H1 (cell line): ENCODE measurements at regions not wholly inside any gene's neighbourhood (a gene's known extent, or its start where the extent isn't known, plus 50 kb on each side); places are given as distances from the start of the nearest gene placed in this dataset.

Experiments used
- CTCF ChIA-PET: fragments of 300-600 bp; sonication (Branson Sonifier 250); formaldehyde crosslinking; loops from one replicate; lab custom pipeline; 2021; ENCODE audit not compliant: partially characterized antibody; lab: Charles Lee
- POLR2A ChIA-PET: fragments of 300-600 bp; sonication (Branson Sonifier 250); formaldehyde crosslinking; loops from one replicate; lab custom pipeline; 2021; ENCODE audit warnings: inconsistent platforms; ENCODE audit not compliant: partially characterized antibody; lab: Charles Lee
- DNase-seq, 2 experiments: peaks; one replicate each; pipeline versions ENCODE4 v3.0.0 to v3.0.0-alpha.2; 2010 to 2022; ENCODE audit warnings: low spot score in 2 of 2, low read depth in 1 of 2, mixed read lengths in 1 of 2
- FAIRE-seq: peaks from 2 replicates; lab custom pipeline; 2011; peaks lifted over from hg19 to GRCh38; lab: Jason Lieb, UNC
- H2AFZ ChIP-seq: 2 replicates; pipeline ENCODE4 v1.8.1; 2012; ENCODE audit warnings: low read length, inconsistent platforms
- H2AK5ac ChIP-seq: 2 replicates; pipeline ENCODE4 v1.6.1; 2013; ENCODE audit warnings: low read depth, low read length
- H2BK120ac ChIP-seq: replicated peaks from 2 replicates; pipeline ENCODE3; 2013; ENCODE audit warnings: low read depth, low read length, inconsistent platforms
- H2BK12ac ChIP-seq: 2 replicates; pipeline ENCODE4 v1.6.1; 2013; ENCODE audit warnings: low read depth, low read length
- H2BK15ac ChIP-seq: 2 replicates; pipeline ENCODE4 v1.6.1; 2013; ENCODE audit warnings: low read length
- H2BK20ac ChIP-seq: 2 replicates; pipeline ENCODE4 v1.6.1; 2013; ENCODE audit warnings: low read length
- H2BK5ac ChIP-seq: 2 replicates; pipeline ENCODE4 v1.6.1; 2013; ENCODE audit warnings: low read depth, low read length
- H3K14ac ChIP-seq: 2 replicates; pipeline ENCODE4 v1.6.1; 2013; ENCODE audit warnings: inconsistent platforms; ENCODE audit not compliant: insufficient read length
- H3K18ac ChIP-seq: 2 replicates; pipeline ENCODE4 v1.6.1; 2013; ENCODE audit warnings: low read length; ENCODE audit errors: extremely low read depth
- H3K23ac ChIP-seq: 2 replicates; pipeline ENCODE4 v1.6.1; 2013; ENCODE audit warnings: inconsistent platforms; ENCODE audit not compliant: insufficient read length
- H3K23me2 ChIP-seq: 2 replicates; pipeline ENCODE4 v1.6.1; 2013; ENCODE audit warnings: low read depth, low read length
- H3K27ac ChIP-seq: 2 replicates; pipeline ENCODE4 v1.6.1; 2011; ENCODE audit warnings: low read depth, low read length, inconsistent platforms
- H3K27me3 ChIP-seq, 4 experiments: replicated peaks in 1 of 4; 1 replicate in 1 of 4; 2 replicates in 3 of 4; pipeline versions ENCODE4 v1.6.1 to v1.8.1; 2011 to 2013; ENCODE audit warnings: low read length in 3 of 4, mild to moderate bottlenecking in 3 of 4, inconsistent platforms in 2 of 4, mixed read lengths in 2 of 4, moderate library complexity in 1 of 4; ENCODE audit not compliant: control insufficient read depth in 3 of 4, insufficient read depth in 3 of 4; ENCODE audit errors: extremely low read depth in 1 of 4
- H3K36me3 ChIP-seq, 4 experiments: 2 replicates each; pipeline versions ENCODE4 v1.6.1 to v1.8.1; 2011 to 2013; ENCODE audit warnings: mild to moderate bottlenecking in 4 of 4, low read length in 3 of 4, moderate library complexity in 2 of 4, control low read depth in 1 of 4, inconsistent platforms in 1 of 4; ENCODE audit not compliant: insufficient read depth in 4 of 4, control insufficient read depth in 2 of 4
- H3K4ac ChIP-seq: replicated peaks from 2 replicates; pipeline ENCODE3; 2013; ENCODE audit warnings: low read length, low read depth, mixed read lengths, inconsistent platforms; ENCODE audit not compliant: insufficient read length
- H3K4me1 ChIP-seq, 4 experiments: replicated peaks in 1 of 4; 1 replicate in 1 of 4; 2 replicates in 3 of 4; pipeline versions ENCODE4 v1.6.1 to v1.8.1; 2011 to 2013; ENCODE audit warnings: low read length in 3 of 4, inconsistent platforms in 2 of 4, mixed read lengths in 1 of 4; ENCODE audit not compliant: insufficient read depth in 4 of 4, control insufficient read depth in 3 of 4
- H3K4me2 ChIP-seq, 2 experiments: 2 replicates each; pipeline versions ENCODE4 v1.6.1 to v1.8.1; 2011 to 2013; ENCODE audit warnings: low read depth in 2 of 2, low read length in 2 of 2, control low read depth in 1 of 2, inconsistent platforms in 1 of 2, mild to moderate bottlenecking in 1 of 2; ENCODE audit not compliant: insufficient read depth in 1 of 2
- H3K4me3 ChIP-seq, 4 experiments: fragments of 200-600, 300-600 bp in 1 of 4; sonication (generic), shearing (Covaris generic), sonication (Bioruptor Twin) in 1 of 4; 2 replicates each; pipeline versions ENCODE4 v1.5.1 to v1.8.1; 2011 to 2016; ENCODE audit warnings: low read length in 4 of 4, low read depth in 3 of 4, control low read depth in 2 of 4, inconsistent platforms in 2 of 4, mild to moderate bottlenecking in 2 of 4, mixed read lengths in 1 of 4, moderate library complexity in 1 of 4; ENCODE audit not compliant: insufficient read depth in 2 of 4; ENCODE audit errors: extremely low read depth in 1 of 4
- H3K56ac ChIP-seq: replicated peaks from 2 replicates; pipeline ENCODE3; 2013; ENCODE audit warnings: low read depth, mild to moderate bottlenecking, mixed read lengths, low read length, inconsistent platforms; ENCODE audit not compliant: insufficient read length
- H3K79me1 ChIP-seq: 2 replicates; pipeline ENCODE4 v1.6.1; 2013; ENCODE audit warnings: low read depth, low read length, control low read depth
- H3K79me2 ChIP-seq, 2 experiments: 2 replicates each; pipeline versions ENCODE4 v1.6.1 to v1.8.1; 2012 to 2013; ENCODE audit warnings: low read length in 2 of 2, mild to moderate bottlenecking in 2 of 2, inconsistent platforms in 1 of 2; ENCODE audit not compliant: insufficient read depth in 2 of 2, control insufficient read depth in 1 of 2
- H3K9ac ChIP-seq, 4 experiments: replicated peaks in 1 of 4; 1 replicate in 1 of 4; 2 replicates in 3 of 4; pipeline versions ENCODE4 v1.6.1 to v1.8.1; 2011 to 2013; ENCODE audit warnings: low read depth in 3 of 4, low read length in 3 of 4, control low read depth in 2 of 4, mild to moderate bottlenecking in 2 of 4, moderate library complexity in 2 of 4, inconsistent platforms in 1 of 4; ENCODE audit errors: extremely low read depth in 1 of 4
- H3K9me3 ChIP-seq, 2 experiments: 2 replicates each; pipeline versions ENCODE4 v1.6.1 to v1.8.1; 2012 to 2013; ENCODE audit warnings: mild to moderate bottlenecking in 2 of 2, moderate library complexity in 2 of 2, control low read depth in 1 of 2, inconsistent platforms in 1 of 2, low read depth in 1 of 2, low read length in 1 of 2, mixed read lengths in 1 of 2; ENCODE audit not compliant: insufficient read depth in 2 of 2
- H4K20me1 ChIP-seq, 2 experiments: replicated peaks in 1 of 2; 2 replicates each; pipeline versions ENCODE3 to v1.8.1; 2011 to 2013; ENCODE audit warnings: inconsistent platforms in 2 of 2, low read length in 2 of 2, mild to moderate bottlenecking in 1 of 2; ENCODE audit not compliant: insufficient read depth in 2 of 2, control insufficient read depth in 1 of 2
- H4K5ac ChIP-seq: 2 replicates; pipeline ENCODE4 v1.6.1; 2013; ENCODE audit warnings: low read length, low read depth, mixed read lengths, inconsistent platforms; ENCODE audit not compliant: insufficient read length
- H4K8ac ChIP-seq: 2 replicates; pipeline ENCODE4 v1.8.0; 2013; ENCODE audit warnings: mild to moderate bottlenecking, moderate library complexity, low read length, inconsistent platforms; ENCODE audit not compliant: insufficient read depth; ENCODE audit errors: extremely low read depth
- H4K91ac ChIP-seq: replicated peaks from 2 replicates; pipeline ENCODE3; 2013; ENCODE audit warnings: low read length, mixed read lengths, inconsistent platforms; ENCODE audit not compliant: insufficient read length
- ATF3 ChIP-seq: IDR thresholded peaks from 2 replicates; pipeline ENCODE4 v1.6.1; 2011; ENCODE audit warnings: low read depth, mild to moderate bottlenecking, low read length; ENCODE audit not compliant: insufficient read depth
- CBX8 ChIP-seq: fragments of 300-800, 300-1000 bp; sonication (generic); IDR thresholded peaks from 2 replicates; pipeline ENCODE4 v1.7.1; 2016; ENCODE audit warnings: low read depth, low read length, borderline replicate concordance
- CHD2 ChIP-seq: IDR thresholded peaks from 2 replicates; pipeline ENCODE4 v1.6.1; 2012; ENCODE audit warnings: low read length, improper control_type of control experiment
- FOSL1 ChIP-seq: IDR thresholded peaks from 2 replicates; pipeline ENCODE4 v1.6.1; 2011; ENCODE audit warnings: mild to moderate bottlenecking, low read depth, low read length, moderate library complexity; ENCODE audit not compliant: insufficient read depth
- GTF2F1 ChIP-seq: IDR thresholded peaks from 2 replicates; pipeline ENCODE4 v1.6.1; 2012; ENCODE audit warnings: low read depth, low read length, improper control_type of control experiment, borderline replicate concordance
- NANOG ChIP-seq: IDR thresholded peaks from 2 replicates; pipeline ENCODE4 v1.6.1; 2011; ENCODE audit warnings: low read length, low read depth, mild to moderate bottlenecking, inconsistent platforms; ENCODE audit not compliant: insufficient read depth, poor library complexity, severe bottlenecking
- POU5F1 ChIP-seq: IDR thresholded peaks from 2 replicates; pipeline ENCODE4 v1.6.1; 2011; ENCODE audit warnings: low read depth, mild to moderate bottlenecking, low read length, moderate library complexity
- RAD21 ChIP-seq, 2 experiments: IDR thresholded peaks in 1 of 2; conservative IDR thresholded peaks in 1 of 2; 2 replicates each; pipeline ENCODE4 v1.6.1; 2011; ENCODE audit warnings: low read depth in 2 of 2, low read length in 2 of 2, improper control_type of control experiment in 1 of 2, inconsistent platforms in 1 of 2, mild to moderate bottlenecking in 1 of 2, moderate library complexity in 1 of 2
- SRF ChIP-seq: IDR thresholded peaks from 2 replicates; pipeline ENCODE4 v1.6.1; 2011; ENCODE audit warnings: mild to moderate bottlenecking, low read depth, low read length, moderate library complexity
- TCF12 ChIP-seq: IDR thresholded peaks from 2 replicates; pipeline ENCODE4 v1.6.1; 2011; ENCODE audit warnings: low read depth, mild to moderate bottlenecking, low read length
- YY1 ChIP-seq: IDR thresholded peaks from 2 replicates; pipeline ENCODE4 v1.6.1; 2011; ENCODE audit warnings: low read depth, mild to moderate bottlenecking, low read length
- WGBS, 2 experiments: shearing (Covaris generic) in 1 of 2; methylation state at CpG; one replicate each; pipeline versions ENCODE4 v1.1.6 to v1.1.7; 2013 to 2015; ENCODE audit warnings: low lambda C conversion rate in 2 of 2, mixed read lengths in 2 of 2, inconsistent platforms in 1 of 2, low coverage in 1 of 2, missing lambda C conversion rate in 1 of 2; ENCODE audit not compliant: insufficient replicate concordance in 2 of 2, insufficient coverage in 1 of 2, insufficient read length in 1 of 2; ENCODE audit errors: extremely low coverage in 1 of 2, missing lambda C conversion rate in 1 of 2; 5-methylcytosine and 5-hydroxymethylcytosine counted together

GRCh38 chr14:101215927-101216326, 312.4 kb upstream of the RTL1 start:
- Histone ChIP-seq H4K5ac (no peak overlapping the region), H2BK20ac (no peak overlapping the region), H4K20me1 (no peaks in the 10 kb centered on the region), H3K4me2 (no peak overlapping the region), H2AK5ac (no peak overlapping the region), H2AFZ (no peak overlapping the region), H2BK12ac (no peak overlapping the region), H4K91ac (no peak overlapping the region), H3K18ac (no peak overlapping the region), H3K4ac (no peak overlapping the region), H3K36me3 (no peaks in the 10 kb centered on the region), H3K14ac (no peak overlapping the region), H3K27me3 (peaks cover 0 to 2% (median 1%) of the 10 kb centered on the region in 4 experiments; a peak in 3 of 7 replicates), H3K23ac (no peak overlapping the region), H3K23me2 (no peaks in the 10 kb centered on the region), H3K27ac (no peak overlapping the region), H2BK5ac (no peak overlapping the region), H3K9ac (no peak overlapping the region), H3K79me1 (no peaks in the 10 kb centered on the region), H3K9me3 (no peaks in the 10 kb centered on the region), H2BK15ac (no peak overlapping the region), H3K56ac (no peak overlapping the region), H3K4me1 (no peaks in the 10 kb centered on the region; a peak in 1 of 7 replicates), H4K8ac (peak overlapping the region; percentile 31; the same call in 1 of the 2 replicates), H2BK120ac (no peak overlapping the region), H3K79me2 (no peaks in the 10 kb centered on the region), H3K4me3 (no peak overlapping the region)
- POLR2A ChIA-PET: no interaction called here
- WGBS, 2 experiments: 89% methylated on average over 12 of the region's 12 CpGs; no CpG with 5 or more reads in 1 of the 2 experiments
- DNase-seq: peak in 1 of 2 experiments; percentile 19
- TF ChIP-seq NANOG (no peak), YY1 (no peak), GTF2F1 (no peak), CBX8 (no peak), RAD21 (IDR thresholded peaks at IDR 0.05 in 1 of 2, conservative IDR thresholded peaks at IDR 0.05 in 1 of 2; ENCODE audit: low read depth in 2 of 2, low read length in 2 of 2) (no peak), CHD2 (no peak), FOSL1 (no peak), ATF3 (no peak), SRF (no peak), POU5F1 (no peak), TCF12 (no peak)
- no peak for FAIRE-seq
- CTCF ChIA-PET: interaction anchor here (1.4 to 2.0 kb wide), 3 partner anchors 18 to 33 kb away, joined by 3 to 8 read pairs (median 5); no protein-coding TSS in a partner anchor
